ENCODE measurements at regions not wholly inside any gene's neighbourhood (a gene's known extent, or its start where the extent isn't known, plus 50 kb on each side); places are given as distances from the start of the nearest gene placed in this dataset.

- ChIA-PET POLR2A (no interaction called here), CTCF (no interaction called here)
- H3K27ac Mint-ChIP-seq, result no peak overlapping the region
- no peaks in the 10 kb centered on the region for H3K27me3 ChIP-seq (replicated peaks in 1 of 2; ENCODE audit: control insufficient read depth in 2 of 2, extremely low read depth in 1 of 2, insufficient read depth in 2 of 2, low read length in 1 of 2)
- H3K9me3 Mint-ChIP-seq, result no peaks in the 10 kb centered on the region
- no peaks in the 10 kb centered on the region for H3K36me3 Mint-ChIP-seq
- no peak for DNase-seq
- no peaks in the 10 kb centered on the region for H3K4me1 ChIP-seq (ENCODE audit: control insufficient read depth in 1 of 2, extremely low read depth in 1 of 2, insufficient read depth in 2 of 2, low read length in 2 of 2)
- no peaks in the 10 kb centered on the region for H3K36me3 ChIP-seq (ENCODE audit: control insufficient read depth in 2 of 2, extremely low read depth in 1 of 2, insufficient read depth in 1 of 2, low read length in 1 of 2)
- no peak for ATAC-seq (replicated peaks in 1 of 4)
- peaks cover 0 to 14% of the 10 kb centered on the region in 2 donors for H3K27me3 Mint-ChIP-seq
- no peak overlapping the region for H3K4me3 ChIP-seq (ENCODE audit: control insufficient read depth in 1 of 2, extremely low read depth in 1 of 2, low read length in 1 of 2)
- no peak overlapping the region for H3K4me3 Mint-ChIP-seq
- H3K9me3 ChIP-seq, result no peaks in the 10 kb centered on the region
- no CpG with 5 or more reads among the region's 1 CpG for WGBS (ENCODE audit: insufficient coverage)
- H3K27ac ChIP-seq (ENCODE audit: low read length), result no peak overlapping the region
- no peaks in the 10 kb centered on the region for H3K4me1 Mint-ChIP-seq
Observed at GRCh38 chr7:24501443-24502134, 71.7 kb upstream of the PALS2 start.

- no peak overlapping the region for H3K4me3 Mint-ChIP-seq
- H3K36me3 Mint-ChIP-seq, result no peaks in the 10 kb centered on the region
- ChIA-PET POLR2A (no interaction called here), CTCF (interaction anchor here in 1 of 2 donors (0.5 kb wide), 1 partner anchor 13 kb away, joined by 4 read pairs; no protein-coding TSS in a partner anchor)
- Histone ChIP-seq H3K27ac (ENCODE audit: low read length) (no peak overlapping the region), H3K4me1 (ENCODE audit: control insufficient read depth in 1 of 2, extremely low read depth in 1 of 2, insufficient read depth in 2 of 2, low read length in 2 of 2) (no peaks in the 10 kb centered on the region), H3K36me3 (ENCODE audit: control insufficient read depth in 2 of 2, extremely low read depth in 1 of 2, insufficient read depth in 1 of 2, low read length in 1 of 2) (no peaks in the 10 kb centered on the region), H3K9me3 (no peaks in the 10 kb centered on the region), H3K27me3 (replicated peaks in 1 of 2; ENCODE audit: control insufficient read depth in 2 of 2, extremely low read depth in 1 of 2, insufficient read depth in 2 of 2, low read length in 1 of 2) (no peaks in the 10 kb centered on the region), H3K4me3 (ENCODE audit: control insufficient read depth in 1 of 2, extremely low read depth in 1 of 2, low read length in 1 of 2) (no peak overlapping the region)
- ATAC-seq (replicated peaks in 1 of 4) (no peak), DNase-seq (no peak)
- no CpG with 5 or more reads among the region's 3 CpGs for WGBS (ENCODE audit: insufficient coverage)
- H3K4me1 Mint-ChIP-seq, result no peaks in the 10 kb centered on the region
- no peak overlapping the region for H3K27ac Mint-ChIP-seq
- no peaks in the 10 kb centered on the region for H3K9me3 Mint-ChIP-seq
- H3K27me3 Mint-ChIP-seq, result peaks cover 0 to 14% of the 10 kb centered on the region in 2 donors
Observed at GRCh38 chr7:24502135-24502488, 71.1 kb upstream of the PALS2 start.

- H3K4me3 Mint-ChIP-seq, result no peak overlapping the region
- DNase-seq, result no peak
- H3K27ac Mint-ChIP-seq, result no peak overlapping the region
- no peaks in the 10 kb centered on the region for H3K36me3 Mint-ChIP-seq
- Histone ChIP-seq H3K36me3 (ENCODE audit: control insufficient read depth in 2 of 2, extremely low read depth in 1 of 2, insufficient read depth in 1 of 2, low read length in 1 of 2) (no peaks in the 10 kb centered on the region), H3K4me3 (ENCODE audit: control insufficient read depth in 1 of 2, extremely low read depth in 1 of 2, low read length in 1 of 2) (no peak overlapping the region), H3K9me3 (no peaks in the 10 kb centered on the region), H3K27ac (ENCODE audit: low read length) (no peak overlapping the region), H3K27me3 (replicated peaks in 1 of 2; ENCODE audit: control insufficient read depth in 2 of 2, extremely low read depth in 1 of 2, insufficient read depth in 2 of 2, low read length in 1 of 2) (no peaks in the 10 kb centered on the region), H3K4me1 (ENCODE audit: control insufficient read depth in 1 of 2, extremely low read depth in 1 of 2, insufficient read depth in 2 of 2, low read length in 2 of 2) (no peaks in the 10 kb centered on the region)
- no CpG with 5 or more reads among the region's 2 CpGs for WGBS (ENCODE audit: insufficient coverage)
- POLR2A ChIA-PET, result no interaction called here
- CTCF ChIA-PET, result interaction anchor here in 1 of 2 donors (1.0 kb wide), 1 partner anchor 97 kb away, joined by 4 read pairs; no protein-coding TSS in a partner anchor
- H3K9me3 Mint-ChIP-seq, result no peaks in the 10 kb centered on the region
- H3K27me3 Mint-ChIP-seq, result peaks cover 0 to 6% of the 10 kb centered on the region in 2 donors
- H3K4me1 Mint-ChIP-seq, result no peaks in the 10 kb centered on the region
- ATAC-seq (replicated peaks in 1 of 4), result no peak
Observed at GRCh38 chr7:24503506-24503905, 69.7 kb upstream of the PALS2 start.

DNA sequence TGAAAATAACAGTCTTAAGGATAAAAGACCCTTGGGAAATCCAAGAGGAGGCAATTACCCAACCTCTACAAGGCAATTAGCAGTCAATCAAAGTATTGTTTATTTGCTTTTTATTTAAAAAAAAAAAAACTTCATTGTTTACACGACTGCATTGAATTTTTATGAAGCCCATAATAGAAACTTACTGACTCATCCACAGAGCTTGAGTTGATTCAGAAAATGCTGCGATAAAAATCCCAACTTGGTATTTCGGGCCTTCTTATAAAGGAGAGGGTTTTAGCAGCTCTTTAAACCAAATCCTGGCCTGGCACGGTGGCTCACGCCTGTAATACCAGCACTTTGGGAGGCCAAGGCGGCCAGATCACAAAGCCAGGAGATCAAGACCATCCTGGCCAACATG lies 69.2 kb upstream of the PALS2 start:
- peaks cover 0 to 6% of the 10 kb centered on the region in 2 donors for H3K27me3 Mint-ChIP-seq
- WGBS (ENCODE audit: insufficient coverage), result no CpG with 5 or more reads among the region's 6 CpGs
- H3K27ac ChIP-seq (ENCODE audit: low read length), result no peak overlapping the region
- ATAC-seq (replicated peaks in 1 of 4), result no peak
- H3K4me3 Mint-ChIP-seq, result no peak overlapping the region
- no peak for DNase-seq
- no peaks in the 10 kb centered on the region for H3K4me1 ChIP-seq (ENCODE audit: control insufficient read depth in 1 of 2, extremely low read depth in 1 of 2, insufficient read depth in 2 of 2, low read length in 2 of 2)
- H3K27ac Mint-ChIP-seq, result no peak overlapping the region
- no peaks in the 10 kb centered on the region for H3K36me3 Mint-ChIP-seq
- ChIA-PET POLR2A (no interaction called here), CTCF (interaction anchor here in 1 of 2 donors (1.0 kb wide), 1 partner anchor 97 kb away, joined by 4 read pairs; no protein-coding TSS in a partner anchor)
- H3K36me3 ChIP-seq (ENCODE audit: control insufficient read depth in 2 of 2, extremely low read depth in 1 of 2, insufficient read depth in 1 of 2, low read length in 1 of 2), result no peaks in the 10 kb centered on the region
- H3K4me1 Mint-ChIP-seq, result no peaks in the 10 kb centered on the region
- no peaks in the 10 kb centered on the region for H3K9me3 ChIP-seq
- H3K27me3 ChIP-seq (replicated peaks in 1 of 2; ENCODE audit: control insufficient read depth in 2 of 2, extremely low read depth in 1 of 2, insufficient read depth in 2 of 2, low read length in 1 of 2), result no peaks in the 10 kb centered on the region
- no peaks in the 10 kb centered on the region for H3K9me3 Mint-ChIP-seq
- no peak overlapping the region for H3K4me3 ChIP-seq (ENCODE audit: control insufficient read depth in 1 of 2, extremely low read depth in 1 of 2, low read length in 1 of 2)

DNA sequence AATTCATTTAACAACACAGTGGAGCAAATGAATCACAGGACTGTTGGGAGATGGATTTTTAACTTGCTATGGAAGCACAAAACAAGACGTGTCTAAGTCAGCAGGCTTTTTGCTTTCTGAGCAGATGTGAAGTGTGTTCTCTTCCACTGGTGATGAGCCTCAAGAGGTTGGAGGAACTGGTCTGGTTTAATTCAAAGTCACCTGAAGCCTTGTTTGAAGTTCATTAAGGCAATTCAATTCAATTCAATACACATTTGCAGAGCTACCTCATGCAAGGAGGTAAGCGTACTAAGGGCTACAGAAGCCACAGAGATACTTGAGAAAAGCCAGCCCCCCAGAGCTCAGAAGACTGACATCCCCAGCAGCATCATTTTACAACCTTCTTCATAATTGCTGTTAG lies 68.4 kb upstream of the PALS2 start:
- Mint-ChIP-seq H3K36me3 (no peaks in the 10 kb centered on the region), H3K9me3 (no peaks in the 10 kb centered on the region), H3K27me3 (peaks cover 0 to 3% of the 10 kb centered on the region in 2 donors), H3K27ac (no peak overlapping the region), H3K4me3 (no peak overlapping the region), H3K4me1 (no peaks in the 10 kb centered on the region)
- no peaks in the 10 kb centered on the region for H3K27me3 ChIP-seq (replicated peaks in 1 of 2; ENCODE audit: control insufficient read depth in 2 of 2, extremely low read depth in 1 of 2, insufficient read depth in 2 of 2, low read length in 1 of 2)
- no peaks in the 10 kb centered on the region for H3K4me1 ChIP-seq (ENCODE audit: control insufficient read depth in 1 of 2, extremely low read depth in 1 of 2, insufficient read depth in 2 of 2, low read length in 2 of 2)
- DNase-seq (no peak), ATAC-seq (replicated peaks in 1 of 4) (no peak)
- no CpG with 5 or more reads among the region's 2 CpGs for WGBS (ENCODE audit: insufficient coverage)
- POLR2A ChIA-PET, result no interaction called here
- no peak overlapping the region for H3K4me3 ChIP-seq (ENCODE audit: control insufficient read depth in 1 of 2, extremely low read depth in 1 of 2, low read length in 1 of 2)
- no peaks in the 10 kb centered on the region for H3K36me3 ChIP-seq (ENCODE audit: control insufficient read depth in 2 of 2, extremely low read depth in 1 of 2, insufficient read depth in 1 of 2, low read length in 1 of 2)
- no peaks in the 10 kb centered on the region for H3K9me3 ChIP-seq
- CTCF ChIA-PET, result interaction anchor here in 1 of 2 donors (0.5 kb wide), 1 partner anchor 14 kb away, joined by 13 read pairs; no protein-coding TSS in a partner anchor
- H3K27ac ChIP-seq (ENCODE audit: low read length), result no peak overlapping the region

GRCh38 chr7:24505968-24506367 lies 67.3 kb upstream of the PALS2 start:
- Histone ChIP-seq H3K9me3 (no peaks in the 10 kb centered on the region), H3K4me1 (ENCODE audit: control insufficient read depth in 1 of 2, extremely low read depth in 1 of 2, insufficient read depth in 2 of 2, low read length in 2 of 2) (no peaks in the 10 kb centered on the region), H3K27me3 (replicated peaks in 1 of 2; ENCODE audit: control insufficient read depth in 2 of 2, extremely low read depth in 1 of 2, insufficient read depth in 2 of 2, low read length in 1 of 2) (no peaks in the 10 kb centered on the region), H3K36me3 (ENCODE audit: control insufficient read depth in 2 of 2, extremely low read depth in 1 of 2, insufficient read depth in 1 of 2, low read length in 1 of 2) (no peaks in the 10 kb centered on the region), H3K27ac (ENCODE audit: low read length) (no peak overlapping the region), H3K4me3 (ENCODE audit: control insufficient read depth in 1 of 2, extremely low read depth in 1 of 2, low read length in 1 of 2) (no peak overlapping the region)
- H3K4me1 Mint-ChIP-seq, result no peaks in the 10 kb centered on the region
- H3K27ac Mint-ChIP-seq, result no peak overlapping the region
- H3K9me3 Mint-ChIP-seq, result no peaks in the 10 kb centered on the region
- WGBS (ENCODE audit: insufficient coverage), result no CpG with 5 or more reads among the region's 1 CpG
- CTCF ChIA-PET, result interaction anchor here in 1 of 2 donors (0.7 kb wide), 1 partner anchor 16 kb away, joined by 3 read pairs; no protein-coding TSS in a partner anchor
- peaks cover 0 to 1% of the 10 kb centered on the region in 2 donors for H3K27me3 Mint-ChIP-seq
- ATAC-seq (replicated peaks in 1 of 4) (no peak), DNase-seq (no peak)
- H3K4me3 Mint-ChIP-seq, result no peak overlapping the region
- POLR2A ChIA-PET, result no interaction called here
- H3K36me3 Mint-ChIP-seq, result no peaks in the 10 kb centered on the region

Measured in T-cell (primary cell).